ENCODE measurements at regions not wholly inside any gene's neighbourhood (a gene's known extent, or its start where the extent isn't known, plus 50 kb on each side); places are given as distances from the start of the nearest gene placed in this dataset.

GRCh38 chr10:35749230-35749629, 107.1 kb upstream of the FZD8 start:
- intact Hi-C loops (cut with micrococcal nuclease; ENCODE audit: unreplicated experiment): no loop called here
- ChIA-PET POLR2A (ENCODE audit: unreplicated experiment) (no interaction called here), CTCF (no interaction called here)
- no peak overlapping the region for H3K4me3 ChIP-seq
- H3K9me3 ChIP-seq (ENCODE audit: insufficient read depth, low read depth): no peaks in the 10 kb centered on the region
- TF ChIP-seq CTCF (conservative IDR thresholded peaks at IDR 0.05): no peak
- no peak for TF ChIP-seq EZH2 (IDR thresholded peaks at IDR 0.05; ENCODE audit: low read depth)
- no peak for DNase-seq
- H3K27me3 ChIP-seq (ENCODE audit: insufficient read depth, low read depth): peaks cover 2% of the 10 kb centered on the region
- no peaks in the 10 kb centered on the region for H3K9me2 ChIP-seq (ENCODE audit: insufficient read depth)
- no peak overlapping the region for H3K4me2 ChIP-seq
- no peaks in the 10 kb centered on the region for H3K79me2 ChIP-seq (ENCODE audit: low read depth)
- no peaks in the 10 kb centered on the region for H3F3A ChIP-seq (ENCODE audit: insufficient read depth, low read depth)
- no peaks in the 10 kb centered on the region for H3K36me3 ChIP-seq (ENCODE audit: low read depth)
- no peak overlapping the region for H2AFZ ChIP-seq
- no peaks in the 10 kb centered on the region for H4K20me1 ChIP-seq (ENCODE audit: insufficient read depth)
- no peaks in the 10 kb centered on the region for H3K4me1 ChIP-seq (replicated peaks; ENCODE audit: insufficient read depth)
- no TSS peak for BruUV-seq (replicated peaks)
- no peak overlapping the region for H3K27ac ChIP-seq

- H3K9me2 ChIP-seq (ENCODE audit: insufficient read depth): no peaks in the 10 kb centered on the region
- H3K27me3 ChIP-seq (ENCODE audit: insufficient read depth, low read depth): peaks cover 2% of the 10 kb centered on the region
- no peaks in the 10 kb centered on the region for H3F3A ChIP-seq (ENCODE audit: insufficient read depth, low read depth)
- DNase-seq: no peak
- no peak overlapping the region for H3K4me3 ChIP-seq
- ChIA-PET POLR2A (ENCODE audit: unreplicated experiment) (no interaction called here), CTCF (no interaction called here)
- no peak overlapping the region for H3K27ac ChIP-seq
- no peak overlapping the region for H2AFZ ChIP-seq
- no peaks in the 10 kb centered on the region for H4K20me1 ChIP-seq (ENCODE audit: insufficient read depth)
- no peaks in the 10 kb centered on the region for H3K9me3 ChIP-seq (ENCODE audit: insufficient read depth, low read depth)
- TF ChIP-seq CTCF (conservative IDR thresholded peaks at IDR 0.05): no peak
- no peak for TF ChIP-seq EZH2 (IDR thresholded peaks at IDR 0.05; ENCODE audit: low read depth)
- intact Hi-C loops (cut with micrococcal nuclease; ENCODE audit: unreplicated experiment): no loop called here
- no TSS peak for BruUV-seq (replicated peaks)
- no peaks in the 10 kb centered on the region for H3K36me3 ChIP-seq (ENCODE audit: low read depth)
- no peaks in the 10 kb centered on the region for H3K4me1 ChIP-seq (replicated peaks; ENCODE audit: insufficient read depth)
- no peaks in the 10 kb centered on the region for H3K79me2 ChIP-seq (ENCODE audit: low read depth)
- H3K4me2 ChIP-seq: no peak overlapping the region
Measured at GRCh38 chr10:35745617-35746403, 103.7 kb upstream of the FZD8 start.

DNA sequence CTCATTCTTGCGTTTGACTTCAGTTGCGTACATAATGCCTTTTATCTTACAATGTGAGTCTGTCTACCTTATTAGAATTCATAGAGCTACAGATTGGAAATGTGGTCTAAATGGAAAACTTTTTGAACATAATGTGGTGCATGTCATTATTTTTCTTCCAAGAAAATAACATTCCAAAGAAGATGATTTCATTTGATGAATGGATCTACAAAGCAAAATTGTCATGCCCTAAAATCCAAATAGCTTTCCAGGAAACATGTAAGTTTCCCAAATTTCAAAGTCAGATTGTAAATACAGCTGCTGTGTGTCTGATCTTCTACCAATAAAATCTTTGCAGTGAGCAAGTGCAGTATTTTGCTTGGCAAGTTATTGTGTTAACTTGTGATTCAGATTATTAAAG, 101.8 kb upstream of the FZD8 start:
- Histone ChIP-seq H3F3A (ENCODE audit: insufficient read depth, low read depth) (no peaks in the 10 kb centered on the region), H3K4me2 (no peak overlapping the region), H3K9me3 (ENCODE audit: insufficient read depth, low read depth) (no peaks in the 10 kb centered on the region), H3K27me3 (ENCODE audit: insufficient read depth, low read depth) (peaks cover 2% of the 10 kb centered on the region; the same call in 1 of the 2 replicates), H3K27ac (no peak overlapping the region), H2AFZ (no peak overlapping the region), H4K20me1 (ENCODE audit: insufficient read depth) (no peaks in the 10 kb centered on the region), H3K4me1 (replicated peaks; ENCODE audit: insufficient read depth) (no peaks in the 10 kb centered on the region), H3K36me3 (ENCODE audit: low read depth) (no peaks in the 10 kb centered on the region), H3K79me2 (ENCODE audit: low read depth) (no peaks in the 10 kb centered on the region), H3K9me2 (ENCODE audit: insufficient read depth) (no peaks in the 10 kb centered on the region), H3K4me3 (no peak overlapping the region)
- ChIA-PET POLR2A (ENCODE audit: unreplicated experiment) (no interaction called here), CTCF (no interaction called here)
- no TSS peak for BruUV-seq (replicated peaks)
- TF ChIP-seq EZH2 (IDR thresholded peaks at IDR 0.05; ENCODE audit: low read depth): no peak
- no peak for TF ChIP-seq CTCF (conservative IDR thresholded peaks at IDR 0.05)
- intact Hi-C loops (cut with micrococcal nuclease; ENCODE audit: unreplicated experiment): no loop called here
- no peak for DNase-seq
